ENCODE measurements at regions not wholly inside any gene's neighbourhood (a gene's known extent, or its start where the extent isn't known, plus 50 kb on each side); places are given as distances from the start of the nearest gene placed in this dataset.

GRCh38 chr2:220366765-220367164, 739.3 kb downstream of the SLC4A3 start:
- no peak for DNase-seq
- H3K9me3 ChIP-seq, result no peaks in the 10 kb centered on the region
- intact Hi-C loops (cut with DNase I), result no loop called here
- 93 to 95% methylated on average over 1 of the region's 1 CpG for WGBS, 2 donors
- TF ChIP-seq POLR2A (IDR thresholded peaks at IDR 0.05), result no peak
- no peak for TF ChIP-seq CTCF (IDR thresholded peaks at IDR 0.05)
- no peaks in the 10 kb centered on the region for H3K4me1 ChIP-seq
- no peak overlapping the region for H3K4me3 ChIP-seq (replicated peaks in 1 of 3)
- H3K36me3 ChIP-seq, result no peaks in the 10 kb centered on the region
- no peak overlapping the region for H3K27ac ChIP-seq
- no peaks in the 10 kb centered on the region for H3K27me3 ChIP-seq

- Histone ChIP-seq H3K27me3 (no peaks in the 10 kb centered on the region), H3K27ac (no peak overlapping the region), H3K4me3 (replicated peaks in 1 of 3) (no peak overlapping the region), H3K4me1 (no peaks in the 10 kb centered on the region), H3K9me3 (no peaks in the 10 kb centered on the region), H3K36me3 (no peaks in the 10 kb centered on the region)
- intact Hi-C loops (cut with DNase I), result no loop called here
- DNase-seq, result no peak
- no peak for TF ChIP-seq POLR2A (IDR thresholded peaks at IDR 0.05)
- TF ChIP-seq CTCF (IDR thresholded peaks at IDR 0.05), result no peak
These were observed 743.3 kb downstream of the SLC4A3 start for GRCh38 chr2:220370764-220371163.

GRCh38 chr2:220371211-220371610, 743.8 kb downstream of the SLC4A3 start:
- WGBS, 2 donors, result 74 to 79% methylated on average over 2 of the region's 2 CpGs
- Histone ChIP-seq H3K4me1 (no peaks in the 10 kb centered on the region), H3K36me3 (no peaks in the 10 kb centered on the region), H3K4me3 (replicated peaks in 1 of 3) (no peak overlapping the region), H3K9me3 (no peaks in the 10 kb centered on the region), H3K27ac (no peak overlapping the region), H3K27me3 (no peaks in the 10 kb centered on the region)
- TF ChIP-seq POLR2A (IDR thresholded peaks at IDR 0.05) (no peak), CTCF (IDR thresholded peaks at IDR 0.05) (no peak)
- no peak for DNase-seq
- intact Hi-C loops (cut with DNase I), result no loop called here

DNA sequence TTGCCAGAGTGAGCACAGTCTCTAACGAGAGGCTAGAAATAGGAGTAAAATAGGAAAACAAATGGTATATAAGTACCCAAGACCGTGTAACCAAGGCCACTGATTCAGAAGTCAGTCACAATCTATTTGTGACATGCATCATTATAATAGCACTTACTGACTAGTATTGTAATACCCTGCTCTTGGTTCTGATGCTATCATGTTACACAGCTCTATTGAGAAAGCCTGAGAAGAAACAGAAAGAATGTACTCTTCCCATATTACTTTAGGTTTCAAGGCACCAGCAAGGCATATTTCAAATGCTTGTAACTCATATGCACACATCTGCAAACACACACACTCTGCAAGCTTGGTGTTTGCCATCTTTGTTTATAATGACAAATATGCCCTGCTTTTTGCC, 746.4 kb downstream of the SLC4A3 start:
- no peak overlapping the region for H3K27ac ChIP-seq
- H3K4me3 ChIP-seq (replicated peaks in 1 of 3), result no peak overlapping the region
- no peaks in the 10 kb centered on the region for H3K9me3 ChIP-seq
- DNase-seq, result no peak
- no peaks in the 10 kb centered on the region for H3K36me3 ChIP-seq
- H3K4me1 ChIP-seq, result no peaks in the 10 kb centered on the region
- TF ChIP-seq CTCF (IDR thresholded peaks at IDR 0.05) (no peak), POLR2A (IDR thresholded peaks at IDR 0.05) (no peak)
- intact Hi-C loops (cut with DNase I), result no loop called here
- H3K27me3 ChIP-seq, result no peaks in the 10 kb centered on the region
- WGBS, 2 donors, result 68 to 79% methylated on average over 2 of the region's 2 CpGs

DNA sequence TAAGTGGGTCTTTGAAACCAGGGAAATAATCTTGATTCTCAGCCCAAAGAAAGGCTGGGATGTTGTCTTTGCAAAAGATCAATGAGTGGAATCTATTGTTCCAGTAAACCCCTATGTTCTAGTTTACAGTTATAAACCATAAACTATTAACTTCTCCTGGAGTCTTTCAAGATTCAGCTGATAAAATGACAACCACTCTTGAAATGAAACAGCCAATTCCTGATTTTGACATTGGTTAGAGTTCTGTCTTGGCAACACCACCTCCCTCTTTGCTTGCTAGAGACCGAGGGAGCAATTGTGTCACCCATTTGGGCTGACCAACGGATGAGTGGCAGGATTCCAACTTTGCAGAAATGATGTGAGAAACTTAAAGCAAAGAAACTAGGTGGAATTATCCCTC, 746.9 kb downstream of the SLC4A3 start:
- Histone ChIP-seq H3K27me3 (no peaks in the 10 kb centered on the region), H3K27ac (no peak overlapping the region), H3K9me3 (no peaks in the 10 kb centered on the region), H3K4me3 (replicated peaks in 1 of 3) (no peak overlapping the region), H3K4me1 (no peaks in the 10 kb centered on the region), H3K36me3 (no peaks in the 10 kb centered on the region)
- no peak for DNase-seq
- intact Hi-C loops (cut with DNase I), result no loop called here
- WGBS, 2 donors, result 77 to 89% methylated on average over 2 of the region's 2 CpGs
- TF ChIP-seq POLR2A (IDR thresholded peaks at IDR 0.05) (no peak), CTCF (IDR thresholded peaks at IDR 0.05) (no peak)

Measured in thyroid gland (tissue), 4 donors.